Activated CD4-positive, alpha-beta T cell treated with anti-CD3 and anti-CD28 coated beads for 36 hours (primary cell): ENCODE measurements at regions not wholly inside any gene's neighbourhood (a gene's known extent, or its start where the extent isn't known, plus 50 kb on each side); places are given as distances from the start of the nearest gene placed in this dataset.

Source experiments
- ATAC-seq: fragments of 200-7000 bp; cut with Tn5 transposase; one replicate; pipeline ENCODE4 v1.10.0; 2021; ENCODE audit warnings: mild to moderate bottlenecking, moderate library complexity
- CTCF ChIA-PET: fragments of 350-600 bp; sonication (Branson Sonifier 250); formaldehyde crosslinking; loops from one replicate; lab custom pipeline; 2021; ENCODE audit warnings: antibody characterized with exemption; lab: Charles Lee
- POLR2A ChIA-PET: fragments of 350-600 bp; sonication (Branson Sonifier 250); formaldehyde crosslinking; loops from one replicate; lab custom pipeline; 2021; ENCODE audit warnings: antibody characterized with exemption, inconsistent platforms; lab: Charles Lee
- DNase-seq: peaks from one replicate; pipeline ENCODE4 v3.0.0-alpha.2; 2020
- H3K27ac Mint-ChIP-seq: one replicate; pipeline ENCODE4 v1.8.0; 2021; ENCODE audit warnings: mixed read lengths
- H3K27me3 Mint-ChIP-seq: one replicate; pipeline ENCODE4 v1.8.0; 2021; ENCODE audit warnings: mixed read lengths
- H3K36me3 Mint-ChIP-seq: one replicate; pipeline ENCODE4 v1.8.0; 2021; ENCODE audit warnings: low read depth, mixed read lengths
- H3K4me1 Mint-ChIP-seq: one replicate; pipeline ENCODE4 v1.8.0; 2021; ENCODE audit warnings: mixed read lengths
- H3K4me3 Mint-ChIP-seq: one replicate; pipeline ENCODE4 v1.8.0; 2021; ENCODE audit warnings: mild to moderate bottlenecking, moderate library complexity, mixed read lengths
- H3K9me3 Mint-ChIP-seq: one replicate; pipeline ENCODE4 v1.8.0; 2021; ENCODE audit warnings: low read depth, mixed read lengths
- intact Hi-C, 2 experiments: fragments of 100-400 bp; cut with DNase I in 1 of 2; cut with micrococcal nuclease in 1 of 2; formaldehyde crosslinking; loops; one replicate each; pipeline versions ENCODE4 v1.14.2 to v1.15.1; 2022 to 2024; cut with DNase I, micrococcal nuclease

GRCh38 chr5:74030371-74030770 is 404.4 kb downstream of the ARHGEF28 start:
- Mint-ChIP-seq H3K36me3 (no peaks in the 10 kb centered on the region), H3K27me3 (peaks cover 15% of the 10 kb centered on the region), H3K4me1 (peaks cover 2% of the 10 kb centered on the region), H3K9me3 (no peaks in the 10 kb centered on the region), H3K4me3 (no peak overlapping the region), H3K27ac (no peak overlapping the region)
- POLR2A ChIA-PET, result no interaction called here
- no peak for DNase-seq
- ATAC-seq, result no peak
- CTCF ChIA-PET, result interaction anchor here (1.2 kb wide), 1 partner anchor 22 kb away, joined by 3 read pairs; no protein-coding TSS in a partner anchor
- intact Hi-C loops, result no loop called here

DNA sequence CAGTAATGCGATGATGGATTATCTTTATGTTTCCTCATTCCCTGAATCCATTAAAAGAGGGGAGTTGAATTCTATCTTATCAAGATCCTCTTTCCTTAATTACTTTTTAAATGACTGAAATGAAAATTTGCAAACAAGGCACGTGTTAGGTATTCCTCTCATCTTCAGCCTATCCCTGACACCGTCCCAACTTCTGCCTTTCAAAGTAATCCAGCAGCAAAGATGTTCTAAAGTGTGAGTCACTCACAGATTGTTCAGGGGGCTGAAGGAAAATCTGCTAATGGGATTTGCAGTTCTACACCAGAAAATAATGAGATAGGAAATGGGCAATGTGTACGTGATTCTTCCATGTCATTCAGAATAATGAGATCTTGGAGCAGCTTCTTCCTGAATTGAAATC is 403.0 kb downstream of the ARHGEF28 start:
- no peak for ATAC-seq
- POLR2A ChIA-PET, result no interaction called here
- CTCF ChIA-PET, result interaction anchor here (0.5 kb wide), 1 partner anchor 22 kb away, joined by 3 read pairs; no protein-coding TSS in a partner anchor
- Mint-ChIP-seq H3K36me3 (no peaks in the 10 kb centered on the region), H3K27ac (no peak overlapping the region), H3K9me3 (no peaks in the 10 kb centered on the region), H3K4me1 (no peaks in the 10 kb centered on the region), H3K27me3 (peaks cover 11% of the 10 kb centered on the region), H3K4me3 (no peak overlapping the region)
- no peak for DNase-seq
- intact Hi-C loops, result no loop called here

- CTCF ChIA-PET, result no interaction called here
- H3K36me3 Mint-ChIP-seq, result no peaks in the 10 kb centered on the region
- H3K9me3 Mint-ChIP-seq, result no peaks in the 10 kb centered on the region
- intact Hi-C loops, result no loop called here
- H3K4me3 Mint-ChIP-seq, result no peak overlapping the region
- DNase-seq (no peak), ATAC-seq (no peak)
- POLR2A ChIA-PET, result no interaction called here
- H3K4me1 Mint-ChIP-seq, result no peaks in the 10 kb centered on the region
- peaks cover 17% of the 10 kb centered on the region for H3K27me3 Mint-ChIP-seq
- no peak overlapping the region for H3K27ac Mint-ChIP-seq
Measured at GRCh38 chr5:74028406-74028805, 402.4 kb downstream of the ARHGEF28 start.

- intact Hi-C loops, result no loop called here
- CTCF ChIA-PET, result no interaction called here
Measured at GRCh38 chr5:74027732-74028338, 401.8 kb downstream of the ARHGEF28 start.

DNA sequence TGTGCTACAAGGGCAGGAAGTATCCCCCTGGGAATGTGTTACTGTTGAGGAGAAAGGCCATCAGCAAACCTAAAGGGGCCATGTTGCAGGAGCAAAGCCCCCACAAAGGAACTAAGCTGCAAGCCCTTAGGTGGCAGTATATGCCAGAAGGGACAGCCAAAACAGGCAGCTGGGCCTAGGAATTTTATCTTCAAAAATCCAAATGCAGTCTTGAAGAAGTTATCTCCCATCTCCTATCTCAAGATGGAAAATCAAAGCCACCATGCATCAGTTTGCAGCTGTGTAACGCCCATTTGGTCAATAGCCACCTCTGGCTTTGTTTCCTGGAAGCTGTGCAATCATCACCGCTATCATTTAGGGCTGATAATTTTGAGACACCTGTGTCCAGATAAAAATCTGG is 400.3 kb downstream of the ARHGEF28 start:
- intact Hi-C loops, result no loop called here
- ChIA-PET CTCF (no interaction called here), POLR2A (no interaction called here)
- Mint-ChIP-seq H3K4me3 (no peak overlapping the region), H3K36me3 (no peaks in the 10 kb centered on the region), H3K27ac (no peak overlapping the region), H3K9me3 (no peaks in the 10 kb centered on the region), H3K4me1 (no peaks in the 10 kb centered on the region), H3K27me3 (peaks cover 14% of the 10 kb centered on the region)
- no peak for ATAC-seq
- no peak for DNase-seq

More at GRCh38 chr5:74027732-74028338, 401.8 kb downstream of the ARHGEF28 start:
- Mint-ChIP-seq H3K36me3 (no peaks in the 10 kb centered on the region), H3K27me3 (peaks cover 18% of the 10 kb centered on the region), H3K9me3 (no peaks in the 10 kb centered on the region), H3K4me1 (no peaks in the 10 kb centered on the region), H3K4me3 (no peak overlapping the region), H3K27ac (no peak overlapping the region)
- ATAC-seq (no peak), DNase-seq (no peak)
- POLR2A ChIA-PET, result no interaction called here

- ChIA-PET POLR2A (no interaction called here), CTCF (interaction anchor here (0.6 to 0.7 kb wide), 3 partner anchors 12 to 630 kb away, joined by 3 read pairs; no protein-coding TSS in a partner anchor)
- Mint-ChIP-seq H3K27ac (no peak overlapping the region), H3K27me3 (peaks cover 21% of the 10 kb centered on the region), H3K36me3 (no peaks in the 10 kb centered on the region), H3K4me1 (no peaks in the 10 kb centered on the region), H3K9me3 (no peaks in the 10 kb centered on the region), H3K4me3 (no peak overlapping the region)
- intact Hi-C loops, result no loop called here
- no peak for ATAC-seq
- no peak for DNase-seq
Measured at GRCh38 chr5:74021126-74021525, 395.1 kb downstream of the ARHGEF28 start.

GRCh38 chr5:74020503-74020902 is 394.5 kb downstream of the ARHGEF28 start:
- DNase-seq (no peak), ATAC-seq (no peak)
- Mint-ChIP-seq H3K36me3 (no peaks in the 10 kb centered on the region), H3K27ac (no peak overlapping the region), H3K9me3 (no peaks in the 10 kb centered on the region), H3K27me3 (peaks cover 21% of the 10 kb centered on the region), H3K4me3 (no peak overlapping the region), H3K4me1 (no peaks in the 10 kb centered on the region)
- CTCF ChIA-PET, result interaction anchor here (0.6 kb wide), 1 partner anchor 61 kb away, joined by 3 read pairs; no protein-coding TSS in a partner anchor
- POLR2A ChIA-PET, result no interaction called here
- intact Hi-C loops, result no loop called here

GRCh38 chr5:74019923-74020322 is 393.9 kb downstream of the ARHGEF28 start:
- POLR2A ChIA-PET, result no interaction called here
- no peaks in the 10 kb centered on the region for H3K9me3 Mint-ChIP-seq
- H3K27me3 Mint-ChIP-seq, result peaks cover 21% of the 10 kb centered on the region
- CTCF ChIA-PET, result no interaction called here
- no peak overlapping the region for H3K27ac Mint-ChIP-seq
- no peak overlapping the region for H3K4me3 Mint-ChIP-seq
- DNase-seq (no peak), ATAC-seq (no peak)
- no peaks in the 10 kb centered on the region for H3K4me1 Mint-ChIP-seq
- intact Hi-C loops, result no loop called here
- H3K36me3 Mint-ChIP-seq, result no peaks in the 10 kb centered on the region

DNA sequence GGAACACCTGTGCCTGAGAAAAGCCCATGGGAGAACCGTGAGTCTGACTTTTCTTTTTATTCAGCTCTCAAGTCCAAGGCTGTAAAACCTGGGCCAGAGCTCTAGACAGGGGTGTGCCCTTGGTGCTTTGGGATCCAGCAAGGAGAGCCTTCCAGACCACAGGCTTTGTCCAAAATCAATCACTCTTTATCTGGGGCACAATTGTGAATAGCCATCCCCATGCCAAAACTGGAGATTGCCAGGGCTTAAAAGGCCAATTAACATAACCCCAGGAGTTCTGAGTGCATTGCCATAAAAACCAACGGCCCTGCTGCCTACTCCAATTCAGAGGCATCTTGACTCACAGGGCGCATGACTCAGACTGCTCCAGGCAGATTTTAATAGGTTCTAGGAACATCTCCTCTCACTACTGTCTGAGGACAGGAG is 391.8 kb downstream of the ARHGEF28 start:
- intact Hi-C loops, result no loop called here
- CTCF ChIA-PET, result interaction anchor here (0.6 kb wide), 1 partner anchor 427 kb away, joined by 3 read pairs; no protein-coding TSS in a partner anchor
- POLR2A ChIA-PET, result no interaction called here
- DNase-seq, result no peak
- Mint-ChIP-seq H3K4me3 (no peak overlapping the region), H3K36me3 (no peaks in the 10 kb centered on the region), H3K27me3 (peaks cover 13% of the 10 kb centered on the region), H3K4me1 (no peaks in the 10 kb centered on the region), H3K27ac (no peak overlapping the region), H3K9me3 (no peaks in the 10 kb centered on the region)
- no peak for ATAC-seq

DNA sequence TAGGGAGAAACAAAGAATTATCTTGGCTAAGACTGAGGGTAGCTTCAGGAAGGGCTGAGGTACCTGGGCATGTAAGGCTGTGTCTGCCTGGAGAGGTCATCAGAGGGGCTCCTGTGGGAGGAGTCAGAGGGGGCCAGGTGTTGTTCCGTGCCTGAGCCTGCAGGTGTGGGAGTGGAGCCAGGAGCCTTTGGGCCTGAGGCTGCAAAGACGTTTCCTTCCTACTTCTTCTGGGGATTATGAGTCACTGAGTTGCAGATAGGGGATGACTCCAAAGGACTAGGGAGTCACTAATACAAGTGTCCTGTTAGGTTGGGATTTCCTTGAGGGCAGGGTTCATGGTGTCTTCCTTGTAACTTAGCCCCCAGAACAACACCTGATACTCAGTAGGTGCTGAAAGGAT is 391.1 kb downstream of the ARHGEF28 start:
- Mint-ChIP-seq H3K36me3 (no peaks in the 10 kb centered on the region), H3K27ac (no peak overlapping the region)
- intact Hi-C loops, result no loop called here

DNA sequence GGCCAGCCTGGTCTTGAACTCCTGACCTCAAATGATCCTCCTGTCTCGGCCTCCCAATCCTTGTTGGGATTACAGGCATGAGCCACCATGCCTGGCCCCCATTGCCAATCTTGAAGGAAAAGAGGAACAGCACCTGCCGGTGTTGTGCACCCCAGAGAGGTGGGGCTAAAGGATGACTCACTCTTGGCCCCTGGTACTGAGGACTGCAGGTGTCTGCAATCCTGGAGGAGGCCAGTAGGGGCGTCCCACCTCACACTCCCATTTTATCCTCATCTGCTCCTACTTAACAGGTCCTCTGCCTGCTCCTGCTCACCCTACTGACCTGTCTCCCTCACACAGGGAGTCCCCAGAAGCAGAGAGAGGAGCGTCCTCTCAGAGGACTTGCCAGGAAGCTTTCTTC is 390.4 kb downstream of the ARHGEF28 start:
- H3K27me3 Mint-ChIP-seq, result peaks cover 20% of the 10 kb centered on the region
- ChIA-PET POLR2A (no interaction called here), CTCF (interaction anchor here (0.6 to 0.9 kb wide), 2 partner anchors 212 to 310 kb away, joined by 4 read pairs; no protein-coding TSS in a partner anchor)
- H3K4me1 Mint-ChIP-seq, result no peaks in the 10 kb centered on the region
- intact Hi-C loops, result no loop called here
- no peak overlapping the region for H3K4me3 Mint-ChIP-seq
- ATAC-seq, result peak; percentile 26
- no peaks in the 10 kb centered on the region for H3K36me3 Mint-ChIP-seq
- peak; percentile 9 for DNase-seq
- H3K27ac Mint-ChIP-seq, result no peak overlapping the region
- no peaks in the 10 kb centered on the region for H3K9me3 Mint-ChIP-seq

More for the DNA sequence above, 391.1 kb downstream of the ARHGEF28 start:
- no peak overlapping the region for H3K4me3 Mint-ChIP-seq
- ATAC-seq, result no peak
- H3K4me1 Mint-ChIP-seq, result no peaks in the 10 kb centered on the region
- ChIA-PET POLR2A (no interaction called here), CTCF (interaction anchor here (0.6 to 0.9 kb wide), 3 partner anchors 119 to 311 kb away, joined by 3 to 4 read pairs (median 4); no protein-coding TSS in a partner anchor)
- no peaks in the 10 kb centered on the region for H3K9me3 Mint-ChIP-seq
- DNase-seq, result no peak
- H3K27me3 Mint-ChIP-seq, result peaks cover 17% of the 10 kb centered on the region

GRCh38 chr5:74015716-74016115 is 389.7 kb downstream of the ARHGEF28 start:
- intact Hi-C loops, result no loop called here
- ChIA-PET POLR2A (no interaction called here), CTCF (interaction anchor here (0.7 kb wide), 1 partner anchor 23 kb away, joined by 3 read pairs; no protein-coding TSS in a partner anchor)
- H3K27ac Mint-ChIP-seq, result no peak overlapping the region
- no peaks in the 10 kb centered on the region for H3K4me1 Mint-ChIP-seq
- no peak overlapping the region for H3K4me3 Mint-ChIP-seq
- peaks cover 24% of the 10 kb centered on the region for H3K27me3 Mint-ChIP-seq
- DNase-seq (no peak), ATAC-seq (no peak)
- H3K9me3 Mint-ChIP-seq, result no peaks in the 10 kb centered on the region
- H3K36me3 Mint-ChIP-seq, result no peaks in the 10 kb centered on the region
